ENCODE measurements at regions not wholly inside any gene's neighbourhood (a gene's known extent, or its start where the extent isn't known, plus 50 kb on each side); places are given as distances from the start of the nearest gene placed in this dataset.

DNA sequence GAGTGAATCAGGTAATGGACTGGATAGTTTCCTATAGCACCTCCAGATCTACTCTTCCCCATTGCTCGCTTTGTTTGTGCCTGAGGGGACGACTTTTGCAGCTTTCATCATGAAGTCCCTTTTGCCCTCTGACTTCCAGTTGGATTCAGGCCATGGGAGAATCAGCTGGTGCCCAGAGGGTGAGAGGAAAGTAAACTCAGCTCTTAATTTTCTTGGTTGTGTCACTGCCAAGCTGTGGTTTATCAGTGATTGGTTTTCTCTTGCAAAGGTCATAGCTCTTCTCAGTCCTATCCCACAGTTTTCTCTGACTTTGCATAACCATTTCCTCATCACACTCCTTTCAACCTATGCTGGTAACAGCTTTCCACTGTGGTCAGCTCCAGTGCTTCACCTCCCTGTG lies 200.1 kb downstream of the KCNJ2 start:
- TF ChIP-seq CTCF (conservative IDR thresholded peaks at IDR 0.05; ENCODE audit: low read depth, low read length), result no peak
- no peak overlapping the region for H3K4me3 ChIP-seq (ENCODE audit: low read depth, low read length)
- peak; percentile 70 for DNase-seq (ENCODE audit: low read depth)

DNA sequence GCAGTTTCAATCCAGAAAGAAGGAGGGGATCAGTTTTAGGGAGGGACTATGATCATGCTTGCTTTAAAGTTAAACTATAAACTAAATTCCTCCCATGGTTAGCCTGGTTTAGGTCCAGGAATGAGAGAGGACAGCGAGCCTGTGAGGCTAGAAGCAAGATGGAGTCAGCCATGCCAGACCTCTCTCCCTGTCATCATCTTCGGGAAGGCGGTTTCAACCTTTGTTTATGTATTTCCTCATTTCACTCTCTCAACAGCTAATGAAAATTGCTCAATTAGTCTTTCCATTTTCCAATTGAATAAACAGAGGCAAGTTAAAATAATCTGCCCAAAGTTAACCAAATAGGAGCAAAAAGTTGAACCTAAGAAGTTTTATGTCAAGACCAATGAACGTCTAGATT lies 201.5 kb downstream of the KCNJ2 start:
- no peak for DNase-seq (ENCODE audit: low read depth)
- H3K4me3 ChIP-seq (ENCODE audit: low read depth, low read length), result no peak overlapping the region
- TF ChIP-seq CTCF (conservative IDR thresholded peaks at IDR 0.05; ENCODE audit: low read depth, low read length), result no peak

DNA sequence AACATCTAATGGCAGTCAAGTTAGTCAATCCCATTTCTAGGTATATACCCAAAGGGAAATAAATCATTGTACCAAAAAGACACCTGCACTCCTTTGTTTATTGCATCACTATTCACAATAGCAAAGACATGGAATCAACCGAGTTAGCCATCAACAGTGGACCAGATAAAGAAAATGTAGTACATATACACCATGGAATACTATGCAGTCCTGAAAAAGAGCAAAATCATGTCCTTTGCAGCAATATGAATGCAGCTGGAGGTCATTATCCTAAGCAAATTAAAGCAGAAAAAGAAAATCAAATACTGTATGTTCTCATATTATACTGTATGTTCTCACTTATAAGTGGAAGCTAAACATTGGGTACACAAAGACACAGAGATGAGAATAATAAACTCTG lies 204.0 kb downstream of the KCNJ2 start:
- TF ChIP-seq CTCF (conservative IDR thresholded peaks at IDR 0.05; ENCODE audit: low read depth, low read length), result no peak
- no peak for DNase-seq (ENCODE audit: low read depth)
- H3K4me3 ChIP-seq (ENCODE audit: low read depth, low read length), result no peak overlapping the region

DNA sequence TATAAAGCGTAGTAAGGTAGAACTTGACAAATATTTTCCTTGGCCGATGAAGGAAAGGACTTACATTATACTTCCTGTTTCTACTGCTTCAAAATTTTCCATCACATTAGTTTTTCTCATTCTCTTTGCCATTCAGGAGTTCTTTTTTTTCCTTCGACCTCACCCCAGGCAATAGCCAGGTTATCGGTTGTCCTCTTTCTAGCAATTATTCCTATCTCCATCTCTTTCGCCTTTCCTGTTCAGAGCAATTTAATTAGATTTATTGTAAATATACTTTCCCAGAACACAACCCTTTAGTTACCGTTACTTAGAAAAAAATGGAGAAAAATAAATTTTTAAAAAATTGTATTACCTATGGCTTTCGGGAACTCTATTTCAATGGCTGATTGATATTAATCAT lies 205.2 kb downstream of the KCNJ2 start:
- no peak overlapping the region for H3K4me3 ChIP-seq (ENCODE audit: low read depth, low read length)
- DNase-seq (ENCODE audit: low read depth), result no peak
- no peak for TF ChIP-seq CTCF (conservative IDR thresholded peaks at IDR 0.05; ENCODE audit: low read depth, low read length)

DNA sequence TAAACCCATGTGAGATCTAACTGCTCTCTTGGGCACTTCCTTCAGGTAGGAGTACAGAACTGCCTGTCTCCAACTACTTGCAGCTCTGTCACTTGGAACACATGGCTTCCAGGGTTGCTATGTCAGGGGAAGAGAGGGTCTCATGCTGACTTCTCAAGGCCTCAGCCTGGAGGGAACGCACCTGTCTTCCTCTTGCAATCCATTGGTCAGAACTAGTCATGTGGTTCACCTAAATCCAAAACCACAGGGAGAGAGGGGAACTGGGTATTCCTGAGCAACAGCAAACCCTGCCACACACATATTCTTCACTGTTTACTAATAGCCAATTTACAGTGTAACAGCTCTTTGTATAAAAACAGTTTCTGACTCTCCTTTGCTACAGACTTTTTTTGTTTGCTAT lies 206.1 kb downstream of the KCNJ2 start:
- TF ChIP-seq CTCF (conservative IDR thresholded peaks at IDR 0.05; ENCODE audit: low read depth, low read length), result no peak
- DNase-seq (ENCODE audit: low read depth), result no peak

DNA sequence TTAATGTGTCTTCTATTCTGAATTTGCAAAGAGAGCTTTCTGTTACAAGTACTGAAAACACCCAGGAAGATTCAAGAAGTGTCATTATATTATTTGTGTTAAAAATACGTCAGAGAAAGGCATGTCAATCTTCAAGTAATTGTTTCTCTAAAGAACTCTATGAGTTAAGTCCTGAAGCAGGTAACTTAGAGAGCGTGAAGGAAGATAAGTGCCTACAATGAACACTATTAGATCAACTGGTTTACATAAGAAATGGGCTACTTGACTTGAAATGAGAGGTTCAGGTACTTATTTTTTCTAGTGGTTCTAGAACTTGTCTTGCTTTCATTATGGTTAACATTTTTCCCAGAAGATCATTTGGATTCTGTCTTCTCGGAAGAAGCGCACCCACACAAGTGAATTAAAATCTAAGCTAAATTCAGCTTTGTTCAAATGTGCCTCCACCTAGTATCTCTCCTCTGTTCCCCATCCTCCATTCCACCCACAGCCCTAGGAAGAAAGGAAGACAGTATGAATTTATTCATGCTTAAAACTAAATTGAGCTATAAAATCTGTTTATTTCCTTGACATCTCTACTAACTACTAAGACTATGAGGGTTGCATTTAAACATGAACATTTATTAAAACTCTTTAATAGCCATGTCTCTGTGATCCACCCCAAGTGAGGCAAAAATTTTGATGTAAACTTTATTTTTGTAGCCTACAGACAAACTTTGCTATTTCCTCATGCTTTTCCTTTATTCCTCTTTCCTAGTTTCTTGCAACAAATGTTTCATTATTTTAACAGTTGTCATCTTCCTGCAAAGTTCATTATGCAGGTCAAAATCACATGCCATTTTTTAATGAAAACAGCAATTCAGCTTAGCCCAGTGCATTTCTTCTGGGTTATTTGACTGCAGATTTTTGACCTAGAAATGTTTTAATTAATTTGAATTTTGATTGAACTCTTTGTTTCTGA lies 206.8 kb downstream of the KCNJ2 start:
- DNase-seq (ENCODE audit: low read depth), result no peak
- TF ChIP-seq CTCF (conservative IDR thresholded peaks at IDR 0.05; ENCODE audit: low read depth, low read length), result no peak
- no peak overlapping the region for H3K4me3 ChIP-seq (ENCODE audit: low read depth, low read length)

More for the DNA sequence above, 206.1 kb downstream of the KCNJ2 start:
- no peak overlapping the region for H3K4me3 ChIP-seq (ENCODE audit: low read depth, low read length)

DNA sequence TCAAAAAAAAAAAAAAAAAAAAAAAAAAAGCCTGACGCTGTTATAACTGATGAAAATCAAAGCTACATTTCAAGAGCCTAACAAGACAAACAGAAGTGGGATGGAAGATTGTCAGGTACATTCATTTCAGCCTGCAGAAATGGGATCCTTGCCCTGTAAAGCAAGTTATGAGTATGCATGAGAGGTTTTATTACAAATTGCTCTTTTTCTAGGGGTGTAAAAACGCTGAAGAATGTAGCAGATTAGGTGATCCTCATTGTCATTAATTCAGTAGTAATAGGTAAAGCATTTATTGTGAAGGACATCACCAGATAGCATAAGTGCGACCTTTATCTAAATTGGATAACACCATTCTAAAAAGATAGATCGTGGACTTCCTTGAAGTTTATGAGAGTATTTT lies 208.3 kb downstream of the KCNJ2 start:
- no peak for DNase-seq (ENCODE audit: low read depth)
- no peak for TF ChIP-seq CTCF (conservative IDR thresholded peaks at IDR 0.05; ENCODE audit: low read depth, low read length)
- H3K4me3 ChIP-seq (ENCODE audit: low read depth, low read length), result no peak overlapping the region
